ENCODE measurements at regions not wholly inside any gene's neighbourhood (a gene's known extent, or its start where the extent isn't known, plus 50 kb on each side); places are given as distances from the start of the nearest gene placed in this dataset.

GRCh38 chr18:64271975-64272659 is 123.2 kb upstream of the LINC00305 start:
- TF ChIP-seq CREB1 (IDR thresholded peaks at IDR 0.05) (no peak), CREB1 (CRISPR knock-in tag; IDR thresholded peaks at IDR 0.05) (no peak), ZBTB33 (CRISPR knock-in tag; IDR thresholded peaks at IDR 0.05) (no peak), ZIK1 (CRISPR knock-in tag; IDR thresholded peaks at IDR 0.05; ENCODE audit: borderline replicate concordance, low read depth) (no peak), PATZ1 (CRISPR knock-in tag; IDR thresholded peaks at IDR 0.05) (no peak), ZFP1 (CRISPR knock-in tag; IDR thresholded peaks at IDR 0.05) (no peak), POLR2AphosphoS5 (IDR thresholded peaks at IDR 0.05; ENCODE audit: low read depth, low read length) (no peak), RFX1 (IDR thresholded peaks at IDR 0.05) (no peak)
